Esophagus muscularis mucosa (tissue), 4 donors: ENCODE measurements at regions not wholly inside any gene's neighbourhood (a gene's known extent, or its start where the extent isn't known, plus 50 kb on each side); places are given as distances from the start of the nearest gene placed in this dataset.
A peak's percentile ranks its signal among the peaks of the same experiment; 100 is the strongest.

ENCODE experiments used
- DNase-seq: peaks from one replicate; pipeline ENCODE4 v3.0.0-alpha.2; 2017; ENCODE audit errors: extremely low spot score
- H3K27ac ChIP-seq, 4 donors: fragments of 200-600 bp; sonication (generic); replicated peaks in 1 of 4; 1 replicate in 3 of 4; 2 replicates in 1 of 4; pipeline ENCODE4 v1.5.1; 2016 to 2019; ENCODE audit warnings: mild to moderate bottlenecking in 1 of 4
- H3K27me3 ChIP-seq, 4 donors: fragments of 200-600 bp; sonication (generic); one replicate each; pipeline versions ENCODE4 v1.5.1 to v1.6.0; 2016 to 2019
- H3K36me3 ChIP-seq, 4 donors: fragments of 200-600 bp; sonication (generic); one replicate each; pipeline ENCODE4 v1.5.1; 2016 to 2019
- H3K4me1 ChIP-seq, 4 donors: fragments of 200-600 bp; sonication (generic); one replicate each; pipeline ENCODE4 v1.5.1; 2016 to 2019
- H3K4me3 ChIP-seq, 4 donors: fragments of 200-600 bp; sonication (generic); 1 replicate in 2 of 4; 2 replicates in 2 of 4; pipeline ENCODE4 v1.5.1; 2016 to 2019; ENCODE audit warnings: mild to moderate bottlenecking in 4 of 4, moderate library complexity in 1 of 4
- H3K9me3 ChIP-seq, 4 donors: fragments of 200-600 bp; sonication (generic); 1 replicate in 3 of 4; 2 replicates in 1 of 4; pipeline ENCODE4 v1.5.1; 2016 to 2019
- EP300 ChIP-seq: sonication (generic); formaldehyde crosslinking; IDR thresholded peaks from one replicate; pipeline ENCODE4 v1.6.1; 2017; ENCODE audit warnings: antibody characterized with exemption
- POLR2A ChIP-seq: fragments of 450-650 bp; IDR thresholded peaks from one replicate; pipeline ENCODE4 v1.6.1; 2017; ENCODE audit warnings: antibody characterized with exemption, moderate library complexity, mild to moderate bottlenecking, low read depth
- POLR2AphosphoS5 ChIP-seq, 2 donors: sonication (generic); formaldehyde crosslinking; IDR thresholded peaks; one replicate each; pipeline ENCODE4 v1.6.1; 2017; ENCODE audit warnings: antibody characterized with exemption in 2 of 2
- WGBS: methylation state at CpG from one replicate; pipeline ENCODE4 v1.1.5; 2018; 5-methylcytosine and 5-hydroxymethylcytosine counted together
- intact Hi-C: fragments of 100-400 bp; cut with DNase I; formaldehyde crosslinking; loops from one replicate; pipeline ENCODE4 v1.15.1; 2023
- TF ChIP-seq, protein P1 (sequence below), 3 experiments: fragments of 200-600 bp in 2 of 3; fragments of 450-650 bp in 1 of 3; sonication (generic) in 2 of 3; IDR thresholded peaks; one replicate each; pipeline ENCODE4 v1.5.1; 2017 to 2019; ENCODE audit warnings: antibody characterized with exemption in 3 of 3, mild to moderate bottlenecking in 2 of 3, moderate library complexity in 1 of 3

DNA sequence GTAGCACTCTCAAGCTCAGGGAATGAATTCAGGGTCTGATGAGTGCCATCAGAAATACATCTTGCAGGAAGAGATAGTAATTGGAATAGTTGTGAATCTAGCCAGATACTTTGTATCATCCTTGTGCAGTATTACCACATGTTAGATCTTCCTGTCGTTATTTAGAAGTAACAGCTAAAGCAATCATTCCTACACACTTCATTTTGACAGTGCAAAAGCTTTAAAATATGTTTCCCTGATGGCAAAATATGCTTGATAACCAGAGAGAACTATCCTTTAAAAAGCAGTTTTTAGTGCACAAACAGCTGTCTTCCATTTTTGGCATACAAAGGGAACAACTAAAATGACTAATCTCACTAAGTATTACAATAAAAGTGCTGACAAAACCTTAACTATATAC, 149.5 kb upstream of the SLC38A2 start:
- TF ChIP-seq, protein P1, sequence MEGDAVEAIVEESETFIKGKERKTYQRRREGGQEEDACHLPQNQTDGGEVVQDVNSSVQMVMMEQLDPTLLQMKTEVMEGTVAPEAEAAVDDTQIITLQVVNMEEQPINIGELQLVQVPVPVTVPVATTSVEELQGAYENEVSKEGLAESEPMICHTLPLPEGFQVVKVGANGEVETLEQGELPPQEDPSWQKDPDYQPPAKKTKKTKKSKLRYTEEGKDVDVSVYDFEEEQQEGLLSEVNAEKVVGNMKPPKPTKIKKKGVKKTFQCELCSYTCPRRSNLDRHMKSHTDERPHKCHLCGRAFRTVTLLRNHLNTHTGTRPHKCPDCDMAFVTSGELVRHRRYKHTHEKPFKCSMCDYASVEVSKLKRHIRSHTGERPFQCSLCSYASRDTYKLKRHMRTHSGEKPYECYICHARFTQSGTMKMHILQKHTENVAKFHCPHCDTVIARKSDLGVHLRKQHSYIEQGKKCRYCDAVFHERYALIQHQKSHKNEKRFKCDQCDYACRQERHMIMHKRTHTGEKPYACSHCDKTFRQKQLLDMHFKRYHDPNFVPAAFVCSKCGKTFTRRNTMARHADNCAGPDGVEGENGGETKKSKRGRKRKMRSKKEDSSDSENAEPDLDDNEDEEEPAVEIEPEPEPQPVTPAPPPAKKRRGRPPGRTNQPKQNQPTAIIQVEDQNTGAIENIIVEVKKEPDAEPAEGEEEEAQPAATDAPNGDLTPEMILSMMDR (IDR thresholded peaks at IDR 0.05): no peak
- no peak for TF ChIP-seq POLR2AphosphoS5 (IDR thresholded peaks at IDR 0.05)
- TF ChIP-seq POLR2A: no peak
- no peak for TF ChIP-seq EP300
- H3K4me1 ChIP-seq: peaks cover 38 to 68% (median 60%) of the 10 kb centered on the region in 4 donors
- no peak overlapping the region for H3K4me3 ChIP-seq
- 31% methylated on average over 1 of the region's 1 CpG for WGBS
- no peak for DNase-seq
- H3K36me3 ChIP-seq: no peaks in the 10 kb centered on the region
- no peak overlapping the region for H3K27ac ChIP-seq
- no peaks in the 10 kb centered on the region for H3K9me3 ChIP-seq
- intact Hi-C loops: loop anchor here (10.0 kb wide), 1 partner anchor 137 kb away; no protein-coding TSS in a partner anchor
- no peaks in the 10 kb centered on the region for H3K27me3 ChIP-seq

DNA sequence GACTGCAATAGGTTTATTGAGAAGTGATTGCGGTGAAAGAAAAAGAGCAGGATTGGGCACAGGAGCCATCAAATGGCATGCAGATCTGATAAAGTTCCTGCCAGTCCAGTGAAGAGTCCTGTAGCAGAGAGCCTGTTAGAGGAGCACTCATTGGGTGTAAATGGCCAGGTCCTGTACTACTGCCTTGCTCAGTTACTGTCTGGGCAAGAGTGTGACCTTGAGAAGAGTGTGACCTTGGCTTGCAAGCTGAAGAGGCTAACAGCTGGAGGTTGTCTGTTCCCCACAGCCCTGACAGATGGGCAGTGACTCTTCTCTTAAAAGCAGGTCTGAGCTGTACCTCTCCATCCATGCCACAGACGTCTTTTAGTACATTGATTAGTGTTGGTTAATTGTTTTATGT, 148.6 kb upstream of the SLC38A2 start:
- H3K27ac ChIP-seq: no peak overlapping the region
- 88% methylated on average over 2 of the region's 2 CpGs for WGBS
- no peaks in the 10 kb centered on the region for H3K36me3 ChIP-seq
- no peak for DNase-seq
- no peak for TF ChIP-seq POLR2AphosphoS5 (IDR thresholded peaks at IDR 0.05)
- TF ChIP-seq, protein P1 (IDR thresholded peaks at IDR 0.05): no peak
- TF ChIP-seq POLR2A: no peak
- no peak for TF ChIP-seq EP300
- H3K27me3 ChIP-seq: no peaks in the 10 kb centered on the region
- H3K4me3 ChIP-seq: no peak overlapping the region
- no peaks in the 10 kb centered on the region for H3K9me3 ChIP-seq
- H3K4me1 ChIP-seq: peaks cover 38 to 72% (median 60%) of the 10 kb centered on the region in 4 donors
- intact Hi-C loops: loop anchor here (10.0 kb wide), 1 partner anchor 136 kb away; no protein-coding TSS in a partner anchor

DNA sequence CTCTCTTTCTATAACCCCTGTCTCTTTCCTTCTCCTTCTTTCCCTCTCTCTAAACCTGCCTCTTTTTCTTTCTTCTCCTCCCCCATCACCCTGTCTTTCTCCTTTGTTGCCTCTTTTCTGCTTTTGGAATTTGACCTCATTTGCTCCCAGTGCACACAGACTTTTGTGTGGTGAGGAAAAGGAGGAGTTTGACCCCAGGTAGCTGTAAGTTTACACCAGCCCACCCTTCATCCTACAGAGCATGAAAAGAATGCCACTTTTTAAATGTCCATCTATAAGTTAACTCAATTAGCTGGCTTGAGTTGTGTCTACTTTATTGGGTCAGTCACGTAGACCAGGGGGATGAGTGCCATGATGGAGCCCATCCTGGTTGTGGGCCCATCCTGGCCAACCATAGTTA, 146.8 kb upstream of the SLC38A2 start:
- Histone ChIP-seq H3K9me3 (no peaks in the 10 kb centered on the region), H3K27ac (peak overlapping the region; percentile 37 to 54 (median 42)), H3K4me1 (peaks cover 25 to 59% (median 47%) of the 10 kb centered on the region in 4 donors), H3K27me3 (no peaks in the 10 kb centered on the region), H3K36me3 (no peaks in the 10 kb centered on the region), H3K4me3 (no peak overlapping the region)
- intact Hi-C loops: no loop called here
- 100% methylated on average over 1 of the region's 1 CpG for WGBS
- DNase-seq: no peak
- no peak for TF ChIP-seq EP300
- no peak for TF ChIP-seq POLR2A
- TF ChIP-seq, protein P1 (IDR thresholded peaks at IDR 0.05): no peak
- no peak for TF ChIP-seq POLR2AphosphoS5 (IDR thresholded peaks at IDR 0.05)

DNA sequence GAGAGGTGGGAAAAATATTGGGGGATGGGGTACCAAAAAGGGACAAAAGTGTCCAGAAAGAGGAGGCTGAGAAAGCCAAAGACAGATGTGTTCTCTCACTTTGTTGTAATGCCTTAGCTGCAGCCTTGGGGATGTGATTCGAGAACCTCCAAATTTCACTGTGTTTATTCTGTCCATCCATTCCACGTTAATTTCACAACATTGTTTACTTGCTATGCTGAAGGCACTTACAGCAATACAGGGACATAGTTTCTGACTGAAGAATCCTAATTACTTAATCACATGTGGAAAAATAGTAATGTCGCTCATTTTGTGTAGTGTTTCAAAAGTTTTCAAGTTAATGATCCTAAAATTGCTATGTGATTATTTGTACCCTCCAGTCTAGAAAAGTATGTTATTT, 146.2 kb upstream of the SLC38A2 start:
- Histone ChIP-seq H3K9me3 (no peaks in the 10 kb centered on the region), H3K4me3 (no peak overlapping the region), H3K27ac (peak overlapping the region; percentile 11 to 54 (median 40)), H3K36me3 (no peaks in the 10 kb centered on the region), H3K4me1 (peaks cover 19 to 53% (median 40%) of the 10 kb centered on the region in 4 donors), H3K27me3 (no peaks in the 10 kb centered on the region)
- intact Hi-C loops: no loop called here
- no peak for DNase-seq
- WGBS: 73% methylated on average over 3 of the region's 3 CpGs
- no peak for TF ChIP-seq EP300
- no peak for TF ChIP-seq POLR2AphosphoS5 (IDR thresholded peaks at IDR 0.05)
- no peak for TF ChIP-seq POLR2A
- TF ChIP-seq, protein P1 (IDR thresholded peaks at IDR 0.05): no peak

DNA sequence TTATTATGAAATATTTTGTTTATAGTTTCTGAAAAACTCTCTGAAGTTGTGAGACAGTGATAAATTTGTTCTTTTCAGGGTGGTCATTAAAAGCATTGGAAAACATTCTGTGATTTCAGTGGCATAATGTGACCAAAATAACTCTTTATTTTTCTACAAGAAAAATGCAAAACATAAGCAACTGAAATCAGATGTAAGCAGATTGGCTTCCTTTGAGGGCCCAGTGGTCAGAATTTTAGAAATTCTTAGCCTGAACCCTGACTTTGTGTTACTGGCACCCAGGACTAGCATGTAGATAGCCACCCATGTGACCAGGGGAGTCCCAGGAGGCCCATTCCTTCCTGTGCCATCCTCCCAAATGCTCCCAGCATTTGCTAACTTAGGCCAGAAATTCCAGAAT, 145.6 kb upstream of the SLC38A2 start:
- H3K36me3 ChIP-seq: no peaks in the 10 kb centered on the region
- no peak for DNase-seq
- TF ChIP-seq, protein P1 (IDR thresholded peaks at IDR 0.05): no peak
- no peak for TF ChIP-seq POLR2A
- TF ChIP-seq POLR2AphosphoS5 (IDR thresholded peaks at IDR 0.05): no peak

More for the DNA sequence above, 145.6 kb upstream of the SLC38A2 start:
- Histone ChIP-seq H3K4me1 (peaks cover 14 to 47% (median 35%) of the 10 kb centered on the region in 4 donors), H3K27me3 (no peaks in the 10 kb centered on the region), H3K4me3 (no peak overlapping the region), H3K9me3 (no peaks in the 10 kb centered on the region), H3K27ac (peak overlapping the region; percentile 6 to 54 (median 26))
- intact Hi-C loops: no loop called here
